ENCODE measurements at regions not wholly inside any gene's neighbourhood (a gene's known extent, or its start where the extent isn't known, plus 50 kb on each side); places are given as distances from the start of the nearest gene placed in this dataset.

- no peak for DNase-seq (ENCODE audit: low read depth in 2 of 2)
Observed at GRCh38 chr2:194004590-194005206, 1652.3 kb upstream of the SLC39A10 start.

- DNase-seq (ENCODE audit: low read depth in 2 of 2), result no peak
Observed at GRCh38 chr2:194003911-194004310, 1653.1 kb upstream of the SLC39A10 start.

GRCh38 chr2:194002699-194003368 lies 1654.2 kb upstream of the SLC39A10 start:
- DNase-seq (ENCODE audit: low read depth in 2 of 2), result no peak

- DNase-seq (ENCODE audit: low read depth in 2 of 2), result no peak
Observed at GRCh38 chr2:193990868-193991267, 1666.2 kb upstream of the SLC39A10 start.

- DNase-seq (ENCODE audit: low read depth in 2 of 2), result no peak
Observed at GRCh38 chr2:193989645-193990044, 1667.4 kb upstream of the SLC39A10 start.

- no peak for DNase-seq (ENCODE audit: low read depth in 2 of 2)
Observed at GRCh38 chr2:193988784-193989183, 1668.2 kb upstream of the SLC39A10 start.

- DNase-seq (ENCODE audit: low read depth in 2 of 2), result no peak
Observed at GRCh38 chr2:193985272-193985671, 1671.8 kb upstream of the SLC39A10 start.

GRCh38 chr2:193980599-193980998 lies 1676.4 kb upstream of the SLC39A10 start:
- DNase-seq (ENCODE audit: low read depth in 2 of 2), result no peak

- DNase-seq (ENCODE audit: low read depth in 2 of 2), result no peak
Observed at GRCh38 chr2:193973781-193974180, 1683.2 kb upstream of the SLC39A10 start.

GRCh38 chr2:193966590-193966989 lies 1690.4 kb upstream of the SLC39A10 start:
- DNase-seq (ENCODE audit: low read depth in 2 of 2), result peak in 1 of 2 donors; percentile 79

- DNase-seq (ENCODE audit: low read depth in 2 of 2), result no peak
Observed at GRCh38 chr2:193965263-193965662, 1691.8 kb upstream of the SLC39A10 start.

- peak; percentile 9 to 58 for DNase-seq (ENCODE audit: low read depth in 2 of 2)
Observed at GRCh38 chr2:193963472-193964119, 1693.4 kb upstream of the SLC39A10 start.

- no peak for DNase-seq (ENCODE audit: low read depth in 2 of 2)
Observed at GRCh38 chr2:193946806-193947205, 1710.2 kb upstream of the SLC39A10 start.

GRCh38 chr2:193943406-193943960 lies 1713.5 kb upstream of the SLC39A10 start:
- no peak for DNase-seq (ENCODE audit: low read depth in 2 of 2)

- DNase-seq (ENCODE audit: low read depth in 2 of 2), result no peak
Observed at GRCh38 chr2:193935114-193935513, 1721.9 kb upstream of the SLC39A10 start.

GRCh38 chr2:193929131-193929530 lies 1727.9 kb upstream of the SLC39A10 start:
- DNase-seq (ENCODE audit: low read depth in 2 of 2), result peak; percentile 2 to 80

GRCh38 chr2:193907561-193907960 lies 1712.8 kb upstream of the TMEFF2 start:
- no peak for DNase-seq (ENCODE audit: low read depth in 2 of 2)

GRCh38 chr2:193900292-193900691 lies 1705.6 kb upstream of the TMEFF2 start:
- no peak for DNase-seq (ENCODE audit: low read depth in 2 of 2)

- DNase-seq (ENCODE audit: low read depth in 2 of 2), result peak; percentile 14 to 43
Observed at GRCh38 chr2:193895226-193895625, 1700.5 kb upstream of the TMEFF2 start.

GRCh38 chr2:193894081-193894480 lies 1699.3 kb upstream of the TMEFF2 start:
- DNase-seq (ENCODE audit: low read depth in 2 of 2), result no peak

- DNase-seq (ENCODE audit: low read depth in 2 of 2), result no peak
Observed at GRCh38 chr2:193891023-193891422, 1696.3 kb upstream of the TMEFF2 start.

GRCh38 chr2:193885419-193885818 lies 1690.7 kb upstream of the TMEFF2 start:
- peak in 1 of 2 donors; percentile 33 for DNase-seq (ENCODE audit: low read depth in 2 of 2)

- no peak for DNase-seq (ENCODE audit: low read depth in 2 of 2)
Observed at GRCh38 chr2:193883820-193884219, 1689.1 kb upstream of the TMEFF2 start.

All from dermis microvascular lymphatic vessel endothelial cell (primary cell).